NCI-H510A (cell line): ENCODE measurements at regions not wholly inside any gene's neighbourhood (a gene's known extent, or its start where the extent isn't known, plus 50 kb on each side); places are given as distances from the start of the nearest gene placed in this dataset.
"Not testable (repeated sequence)": the region's sequence is repeated elsewhere in the genome, so short reads cannot be mapped to it uniquely, and the experiment has no call there.

Experiments used
- DNase-seq: peaks from one replicate; lab custom pipeline; 2025; lab: John Stamatoyannopoulos, UW

- no peak for DNase-seq
Measured at GRCh38 chr3:80734920-80735319, 967.1 kb upstream of the ROBO1 start.

GRCh38 chr3:80734483-80734882 lies 966.7 kb upstream of the ROBO1 start:
- no peak for DNase-seq

DNA sequence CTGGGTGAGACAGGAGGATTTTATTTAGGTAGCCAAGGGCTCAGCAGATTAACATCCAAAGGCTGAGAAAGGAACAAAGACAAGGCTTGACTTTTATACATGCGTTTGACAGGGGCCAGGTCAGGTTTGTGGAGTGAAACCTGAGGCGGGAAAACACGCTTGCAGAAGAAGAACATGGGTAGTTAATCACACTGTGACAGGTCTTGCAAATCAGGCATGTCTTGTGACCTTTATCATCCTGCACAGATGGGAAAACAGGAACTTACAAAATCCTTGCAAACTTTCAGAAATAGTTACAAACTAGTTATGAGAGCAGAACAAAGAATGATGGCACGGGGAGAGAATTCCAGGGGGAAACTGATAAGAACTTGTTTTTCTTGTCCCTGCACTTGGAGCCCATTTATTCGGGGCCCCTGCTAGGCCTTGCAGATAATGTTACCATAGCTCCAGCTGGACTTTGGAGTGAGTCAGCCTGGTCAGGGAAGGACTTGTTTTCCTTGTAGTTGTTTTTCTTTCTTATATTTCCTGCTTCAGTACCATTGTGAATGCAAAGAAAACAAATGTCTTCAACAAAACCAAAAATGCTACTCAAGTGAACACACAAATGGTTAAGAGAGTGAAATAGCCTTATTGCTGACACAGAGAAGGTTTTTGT lies 965.9 kb upstream of the ROBO1 start:
- DNase-seq: peak; percentile 1

GRCh38 chr3:80727561-80727960 lies 959.8 kb upstream of the ROBO1 start:
- not testable (repeated sequence) for DNase-seq

GRCh38 chr3:80709597-80710322 lies 942.0 kb upstream of the ROBO1 start:
- DNase-seq: not testable (repeated sequence)

GRCh38 chr3:80705290-80705689 lies 937.5 kb upstream of the ROBO1 start:
- DNase-seq: no peak

- DNase-seq: no peak
Measured at GRCh38 chr3:80701349-80701748, 933.6 kb upstream of the ROBO1 start.

- no peak for DNase-seq
Measured at GRCh38 chr3:80697291-80697690, 929.5 kb upstream of the ROBO1 start.

DNA sequence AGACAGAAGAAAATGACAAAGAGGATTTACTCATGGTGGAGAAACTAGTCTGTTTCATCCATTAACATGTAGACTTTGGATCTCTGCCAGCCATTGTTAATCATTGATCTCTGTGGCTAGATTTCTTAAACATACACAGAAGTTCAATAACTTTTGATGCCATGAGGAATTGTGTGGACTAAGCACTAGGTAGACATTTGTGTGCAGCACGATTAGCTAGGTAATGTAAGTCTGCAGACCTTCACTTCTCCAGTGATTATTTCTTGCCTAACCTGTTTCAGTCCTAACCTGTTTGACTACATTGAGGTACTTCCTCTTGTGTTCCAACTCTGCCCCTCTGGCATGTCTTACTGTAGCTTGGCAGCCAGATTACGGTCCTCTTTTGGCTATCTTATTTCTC lies 928.5 kb upstream of the ROBO1 start:
- DNase-seq: peak; percentile 67

GRCh38 chr3:80688814-80689213 lies 921.0 kb upstream of the ROBO1 start:
- DNase-seq: no peak

- no peak for DNase-seq
Measured at GRCh38 chr3:80682951-80683350, 915.2 kb upstream of the ROBO1 start.

DNA sequence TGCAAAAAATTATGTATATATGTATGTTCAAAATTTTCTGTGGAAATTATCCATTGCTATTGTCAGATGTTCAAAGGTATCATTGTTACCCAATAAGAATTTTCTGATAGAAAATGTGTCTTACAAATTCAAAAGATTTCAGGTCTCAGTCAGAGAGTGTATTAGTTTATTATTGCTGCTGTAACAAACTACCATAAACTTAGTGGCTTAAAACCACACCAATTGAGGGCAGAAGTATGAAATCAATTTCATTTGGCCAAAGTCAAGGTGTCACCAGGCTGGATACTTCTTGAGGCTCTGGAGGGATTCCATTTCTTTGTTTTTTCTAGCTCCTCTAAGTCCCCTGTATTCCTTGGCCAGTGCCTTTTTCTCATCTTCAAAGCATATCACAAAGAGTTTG lies 914.4 kb upstream of the ROBO1 start:
- DNase-seq: no peak

- no peak for DNase-seq
Measured at GRCh38 chr3:80677796-80678195, 910.0 kb upstream of the ROBO1 start.

DNA sequence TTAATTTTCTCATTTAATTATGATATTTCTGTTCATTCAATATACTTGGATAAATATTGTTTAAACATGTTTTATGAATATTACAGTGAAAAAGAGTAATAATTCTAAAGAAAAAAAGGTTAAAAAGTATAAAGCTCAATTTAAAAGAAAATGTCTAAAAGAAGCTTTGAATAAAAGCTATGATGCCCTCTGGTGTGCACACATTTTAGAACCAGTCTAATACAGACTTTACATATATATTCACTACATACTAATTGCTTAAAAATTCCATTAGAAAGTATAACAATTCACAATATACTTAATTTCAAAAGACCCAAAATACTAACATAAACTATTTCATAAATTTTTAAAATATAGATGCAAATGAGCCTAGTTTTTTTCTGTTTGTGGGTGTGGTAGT lies 909.1 kb upstream of the ROBO1 start:
- DNase-seq: no peak

DNA sequence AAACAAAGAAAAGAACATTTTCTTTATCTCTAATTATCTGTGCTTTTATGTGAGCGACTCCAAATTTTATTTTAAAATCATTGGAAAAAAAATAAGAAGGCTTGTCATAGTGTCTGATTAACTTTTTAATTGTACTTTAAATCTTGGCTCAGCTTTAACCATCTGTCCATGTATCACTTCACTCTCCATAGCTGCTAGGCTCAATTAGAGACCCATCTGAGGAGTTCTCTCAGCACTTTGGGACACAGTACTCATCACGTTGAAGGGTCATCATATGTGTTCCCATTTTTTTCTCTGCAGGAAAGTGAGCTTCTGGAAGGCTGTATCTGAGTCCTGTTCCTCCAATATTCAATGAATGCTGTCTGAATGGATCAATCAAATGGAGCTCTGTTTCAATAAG lies 908.5 kb upstream of the ROBO1 start:
- DNase-seq: no peak

DNA sequence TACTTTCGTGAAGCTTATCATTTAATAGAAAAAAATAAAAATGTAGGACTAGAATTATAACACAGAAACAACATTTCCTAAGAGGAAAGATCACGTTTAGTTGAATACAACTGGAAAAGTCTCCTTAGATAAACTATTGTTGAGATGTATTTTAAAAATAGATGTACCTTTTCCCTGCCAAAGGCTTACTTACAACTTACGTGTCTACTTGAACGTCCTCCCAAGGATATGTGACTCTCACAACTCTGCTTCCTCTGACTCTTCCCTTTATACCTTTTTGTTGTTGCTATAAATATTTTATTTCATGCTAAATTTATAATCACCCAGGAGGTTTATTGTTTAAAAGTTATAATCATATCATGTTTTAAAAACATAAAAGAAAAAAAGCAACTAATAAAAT lies 908.0 kb upstream of the ROBO1 start:
- no peak for DNase-seq

DNA sequence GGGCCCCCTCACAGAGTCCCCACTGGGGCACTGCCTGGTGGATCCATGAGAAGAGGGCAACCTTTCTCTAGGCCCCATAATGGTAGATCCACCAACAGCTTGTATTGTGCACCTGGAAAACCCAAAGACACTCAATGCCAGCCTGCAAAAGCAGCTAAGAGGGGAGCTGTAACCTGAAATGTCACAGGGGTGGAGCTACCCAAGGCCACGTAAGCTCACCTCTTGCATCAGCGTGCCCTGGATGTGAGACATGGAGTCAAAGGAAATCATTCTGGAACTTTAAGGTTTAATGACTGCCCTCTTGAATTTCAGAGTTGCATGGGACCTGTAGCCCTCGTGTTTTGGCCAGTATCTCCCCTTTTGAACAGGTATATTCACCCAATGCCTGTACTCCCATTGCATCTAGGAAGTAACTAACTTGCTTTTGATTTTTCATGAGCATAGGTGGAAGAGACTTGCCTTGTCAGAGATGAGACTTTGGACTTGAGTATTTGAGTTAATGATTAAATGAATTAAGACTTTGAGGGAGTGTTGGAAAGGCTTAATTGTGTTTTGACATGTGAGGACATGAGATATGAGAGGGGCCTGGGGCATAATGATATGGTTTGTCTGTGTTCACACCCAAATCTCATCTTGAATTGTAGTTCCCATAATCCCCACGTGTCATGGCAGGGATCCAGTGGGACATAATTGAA lies 900.9 kb upstream of the ROBO1 start:
- DNase-seq: no peak

DNA sequence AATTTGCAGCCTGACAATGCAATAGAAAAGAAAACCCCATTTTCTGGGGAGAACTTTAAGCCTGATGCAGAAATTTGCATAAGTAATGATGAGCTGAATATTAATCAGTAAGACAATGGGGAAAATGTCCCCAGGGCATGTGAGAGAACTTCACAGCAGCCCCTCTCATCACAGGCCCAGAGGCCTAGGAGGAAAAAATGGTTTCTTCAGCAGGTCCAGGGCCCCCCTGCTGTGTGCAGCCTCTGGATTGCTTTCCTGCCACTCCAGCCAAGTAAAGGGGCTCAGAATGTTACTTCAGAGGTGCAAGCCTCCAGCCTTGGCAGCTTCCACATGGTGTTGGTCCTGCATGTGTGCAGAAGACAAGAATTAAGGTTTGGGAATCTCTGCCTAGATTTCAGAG lies 900.3 kb upstream of the ROBO1 start:
- no peak for DNase-seq

DNA sequence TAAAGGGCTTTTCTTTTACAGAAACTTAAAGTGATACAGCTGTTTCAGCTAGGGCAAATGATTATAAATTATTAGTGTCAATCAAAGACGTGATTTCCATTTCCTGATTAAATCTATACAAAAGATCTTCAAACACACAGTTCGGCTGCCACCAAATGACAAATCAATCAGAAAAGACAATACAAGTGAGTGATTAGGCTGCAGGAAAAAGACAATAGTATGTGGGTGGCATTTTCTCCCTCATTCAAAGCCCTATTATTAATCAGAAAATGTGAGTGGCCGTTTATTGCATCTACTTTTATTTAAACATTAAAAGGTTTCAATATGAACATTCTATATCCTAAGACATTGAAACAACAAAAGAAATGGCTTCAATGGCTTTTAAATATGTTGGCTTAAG lies 895.6 kb upstream of the ROBO1 start:
- DNase-seq: no peak

GRCh38 chr3:80655216-80655615 lies 887.4 kb upstream of the ROBO1 start:
- no peak for DNase-seq

DNA sequence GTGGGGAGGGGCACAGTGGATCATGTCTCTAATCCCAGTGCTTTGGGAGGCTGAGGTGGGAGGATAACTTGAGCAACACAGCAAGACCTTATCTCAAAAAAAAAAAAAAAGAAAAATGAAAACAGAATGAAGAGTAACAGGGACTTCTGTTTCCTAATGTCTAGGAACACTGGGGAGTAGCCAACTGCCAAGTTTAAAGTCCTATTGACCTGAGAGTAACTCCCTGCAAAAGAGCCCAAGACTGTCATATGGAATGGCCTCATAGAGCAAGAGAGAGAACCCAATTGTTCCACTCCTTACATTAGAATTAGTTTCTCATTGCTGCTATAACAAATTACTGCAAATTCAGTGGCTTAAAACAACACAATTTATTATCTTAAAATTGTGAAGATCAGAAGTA lies 881.4 kb upstream of the ROBO1 start:
- no peak for DNase-seq

- no peak for DNase-seq
Measured at GRCh38 chr3:80643421-80643820, 875.6 kb upstream of the ROBO1 start.
